IMR-90 (cell line): ENCODE measurements at regions not wholly inside any gene's neighbourhood (a gene's known extent, or its start where the extent isn't known, plus 50 kb on each side); places are given as distances from the start of the nearest gene placed in this dataset.

Experiments
- ATAC-seq: fragments of 200-7000 bp; cut with Tn5 transposase; 2 replicates; pipeline ENCODE4 v1.9.1; 2020; ENCODE audit warnings: low read depth, mild to moderate bottlenecking, moderate library complexity
- BruUV-seq: library from RNA; stranded (reverse); fragments of 400-500 nt; replicated peaks from 2 replicates; lab custom pipeline; 2021; lab: Mats Ljungman, UMichigan
- CTCF ChIA-PET: fragments of 300-600 bp; formaldehyde crosslinking; extraction: SDS; loops from one replicate; lab custom pipeline; 2021; ENCODE audit warnings: antibody characterized with exemption; lab: Yijun Ruan, JAX
- POLR2A ChIA-PET: fragments of 300-600 bp; sonication (Branson Sonifier 250); formaldehyde crosslinking; loops from one replicate; lab custom pipeline; 2022; ENCODE audit warnings: antibody characterized with exemption; ENCODE audit not compliant: unreplicated experiment; lab: Charles Lee
- DNase-seq: peaks from one replicate; pipeline ENCODE4 v3.0.0; 2013
- H2AFZ ChIP-seq: replicated peaks from 2 replicates; pipeline ENCODE3; 2013; ENCODE audit warnings: low read length, mild to moderate bottlenecking; ENCODE audit not compliant: poor library complexity
- H2AK5ac ChIP-seq: 2 replicates; pipeline ENCODE4 v1.6.1; 2013; ENCODE audit warnings: low read depth, low read length, inconsistent platforms
- H2AK9ac ChIP-seq: replicated peaks from 2 replicates; pipeline ENCODE3; 2013; ENCODE audit warnings: mild to moderate bottlenecking, low read depth, low read length, moderate library complexity; ENCODE audit not compliant: poor library complexity
- H2BK120ac ChIP-seq: 2 replicates; pipeline ENCODE4 v1.6.1; 2013; ENCODE audit warnings: low read depth, low read length, inconsistent platforms
- H2BK15ac ChIP-seq: 3 replicates; pipeline ENCODE4 v1.6.1; 2013; ENCODE audit warnings: low read depth, low read length, inconsistent platforms
- H2BK20ac ChIP-seq: 2 replicates; pipeline ENCODE4 v1.6.1; 2013; ENCODE audit warnings: low read depth, mild to moderate bottlenecking, inconsistent platforms, low read length, moderate library complexity
- H2BK5ac ChIP-seq: 2 replicates; pipeline ENCODE4 v1.6.1; 2013; ENCODE audit warnings: mild to moderate bottlenecking, low read depth, low read length, inconsistent platforms; ENCODE audit not compliant: poor library complexity, severe bottlenecking
- H3K14ac ChIP-seq: replicated peaks from 2 replicates; pipeline ENCODE4 v1.6.1; 2013; ENCODE audit warnings: low read depth, low read length, inconsistent platforms
- H3K18ac ChIP-seq: 2 replicates; pipeline ENCODE4 v1.6.1; 2013; ENCODE audit warnings: low read depth, low read length, control low read depth
- H3K23ac ChIP-seq: 2 replicates; pipeline ENCODE4 v1.6.1; 2013; ENCODE audit warnings: low read depth, low read length, inconsistent platforms
- H3K27ac ChIP-seq: 2 replicates; pipeline ENCODE4 v1.5.1; 2013; ENCODE audit warnings: mild to moderate bottlenecking, control low read depth, low read length; ENCODE audit not compliant: insufficient read depth
- H3K27me3 ChIP-seq: 2 replicates; pipeline ENCODE4 v1.6.1; 2013; ENCODE audit warnings: low read length; ENCODE audit not compliant: control insufficient read depth, insufficient read depth
- H3K36me3 ChIP-seq: 2 replicates; pipeline ENCODE4 v1.6.1; 2013; ENCODE audit warnings: low read length, mixed read lengths; ENCODE audit not compliant: control insufficient read depth, insufficient read depth
- H3K4ac ChIP-seq: 2 replicates; pipeline ENCODE4 v1.6.1; 2013; ENCODE audit warnings: low read depth, low read length, inconsistent platforms
- H3K4me1 ChIP-seq: 2 replicates; pipeline ENCODE4 v1.6.1; 2013; ENCODE audit warnings: low read length, mixed read lengths; ENCODE audit not compliant: control insufficient read depth, insufficient read depth
- H3K4me2 ChIP-seq: 2 replicates; pipeline ENCODE4 v1.6.1; 2013; ENCODE audit warnings: low read depth, mild to moderate bottlenecking, control low read depth, low read length, moderate library complexity
- H3K4me3 ChIP-seq: 2 replicates; pipeline ENCODE4 v1.5.1; 2013; ENCODE audit warnings: low read depth, mild to moderate bottlenecking, control low read depth, low read length, moderate library complexity; ENCODE audit not compliant: insufficient read depth
- H3K56ac ChIP-seq: 2 replicates; pipeline ENCODE4 v1.6.1; 2013; ENCODE audit warnings: low read length, inconsistent platforms; ENCODE audit not compliant: insufficient read depth; ENCODE audit errors: extremely low read depth
- H3K79me1 ChIP-seq, 2 experiments: 2 replicates each; pipeline ENCODE4 v1.6.1; 2013; ENCODE audit warnings: low read length in 2 of 2, inconsistent platforms in 1 of 2, low read depth in 1 of 2
- H3K9ac ChIP-seq: 2 replicates; pipeline ENCODE4 v1.6.1; 2013; ENCODE audit warnings: low read depth, low read length, control low read depth
- H3K9me1 ChIP-seq: 2 replicates; pipeline ENCODE4 v1.6.1; 2013; ENCODE audit warnings: low read length, inconsistent platforms; ENCODE audit not compliant: insufficient read depth
- H3K9me3 ChIP-seq: 2 replicates; pipeline ENCODE4 v1.6.1; 2013; ENCODE audit warnings: low read length; ENCODE audit not compliant: control insufficient read depth, insufficient read depth
- H4K20me1 ChIP-seq: 2 replicates; pipeline ENCODE4 v1.6.1; 2013; ENCODE audit warnings: low read length, inconsistent platforms; ENCODE audit not compliant: insufficient read depth
- H4K5ac ChIP-seq: 2 replicates; pipeline ENCODE4 v1.6.1; 2013; ENCODE audit warnings: mild to moderate bottlenecking, low read depth, low read length, control low read depth
- H4K8ac ChIP-seq, 2 experiments: 2 replicates each; pipeline ENCODE4 v1.6.1; 2013; ENCODE audit warnings: low read depth in 2 of 2, low read length in 2 of 2, control low read depth in 1 of 2, inconsistent platforms in 1 of 2
- H4K91ac ChIP-seq: 2 replicates; pipeline ENCODE4 v1.6.1; 2013; ENCODE audit warnings: low read depth, low read length, inconsistent platforms; ENCODE audit not compliant: insufficient read depth
- WGBS, 2 experiments: methylation state at CpG; one replicate each; pipeline versions ENCODE4 v1.1.5 to v1.1.7; 2013; ENCODE audit warnings: missing lambda C conversion rate in 2 of 2; ENCODE audit not compliant: insufficient read length in 1 of 2; ENCODE audit errors: extremely low coverage in 2 of 2; 5-methylcytosine and 5-hydroxymethylcytosine counted together
- dilution Hi-C: fragments of 300-500 bp; cut with HindIII; formaldehyde crosslinking; loops from one replicate; pipeline ENCODE4 v1.14.3; 2018; ENCODE audit warnings: low sequenced_read_pairs; ENCODE audit not compliant: unreplicated experiment
- in situ Hi-C: fragments of 300-500 bp; cut with MboI; formaldehyde crosslinking; loops from 3 replicates; pipeline ENCODE4 v1.14.3; 2019; ENCODE audit warnings: low sequenced_read_pairs, inconsistent platforms, mixed read lengths
- intact Hi-C: fragments of 100-400 bp; cut with micrococcal nuclease; formaldehyde crosslinking; loops from 2 replicates; pipeline ENCODE4 v1.10.0; 2022
- TF ChIP-seq, protein P1 (sequence below): conservative IDR thresholded peaks from 2 replicates; pipeline ENCODE4 v1.5.1; 2012; ENCODE audit warnings: mild to moderate bottlenecking, low read depth, low read length, improper control_type of control experiment

- Histone ChIP-seq H3K18ac (no peak overlapping the region), H4K20me1 (no peaks in the 10 kb centered on the region), H4K8ac (no peak overlapping the region), H3K14ac (no peak overlapping the region), H3K9ac (no peak overlapping the region), H3K56ac (no peak overlapping the region), H2BK15ac (no peak overlapping the region), H3K79me1 (no peaks in the 10 kb centered on the region), H3K4ac (no peak overlapping the region), H3K4me2 (no peak overlapping the region), H3K23ac (no peak overlapping the region), H3K4me3 (no peak overlapping the region), H3K9me1 (no peaks in the 10 kb centered on the region), H3K27me3 (no peaks in the 10 kb centered on the region), H2AK5ac (no peak overlapping the region), H4K5ac (no peak overlapping the region), H4K91ac (no peak overlapping the region), H2AFZ (no peak overlapping the region), H3K36me3 (no peaks in the 10 kb centered on the region), H3K9me3 (peaks cover 18% of the 10 kb centered on the region), H2BK20ac (no peak overlapping the region), H3K4me1 (no peaks in the 10 kb centered on the region), H3K27ac (no peak overlapping the region), H2BK120ac (no peak overlapping the region), H2AK9ac (no peak overlapping the region), H2BK5ac (no peak overlapping the region)
- intact Hi-C loops, result no loop called here
- no CpG with 5 or more reads among the region's 4 CpGs for WGBS, 2 experiments
- ChIA-PET POLR2A (no interaction called here), CTCF (no interaction called here)
- in situ Hi-C loops, result no loop called here
- TF ChIP-seq, protein P1, sequence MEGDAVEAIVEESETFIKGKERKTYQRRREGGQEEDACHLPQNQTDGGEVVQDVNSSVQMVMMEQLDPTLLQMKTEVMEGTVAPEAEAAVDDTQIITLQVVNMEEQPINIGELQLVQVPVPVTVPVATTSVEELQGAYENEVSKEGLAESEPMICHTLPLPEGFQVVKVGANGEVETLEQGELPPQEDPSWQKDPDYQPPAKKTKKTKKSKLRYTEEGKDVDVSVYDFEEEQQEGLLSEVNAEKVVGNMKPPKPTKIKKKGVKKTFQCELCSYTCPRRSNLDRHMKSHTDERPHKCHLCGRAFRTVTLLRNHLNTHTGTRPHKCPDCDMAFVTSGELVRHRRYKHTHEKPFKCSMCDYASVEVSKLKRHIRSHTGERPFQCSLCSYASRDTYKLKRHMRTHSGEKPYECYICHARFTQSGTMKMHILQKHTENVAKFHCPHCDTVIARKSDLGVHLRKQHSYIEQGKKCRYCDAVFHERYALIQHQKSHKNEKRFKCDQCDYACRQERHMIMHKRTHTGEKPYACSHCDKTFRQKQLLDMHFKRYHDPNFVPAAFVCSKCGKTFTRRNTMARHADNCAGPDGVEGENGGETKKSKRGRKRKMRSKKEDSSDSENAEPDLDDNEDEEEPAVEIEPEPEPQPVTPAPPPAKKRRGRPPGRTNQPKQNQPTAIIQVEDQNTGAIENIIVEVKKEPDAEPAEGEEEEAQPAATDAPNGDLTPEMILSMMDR, result no peak
- BruUV-seq, result no TSS peak
- DNase-seq (no peak), ATAC-seq (no peak)
- dilution Hi-C loops, result no loop called here
Measured at GRCh38 chr18:1496096-1496495, 591.4 kb downstream of the ADCYAP1 start.
